ENCODE measurements at regions not wholly inside any gene's neighbourhood (a gene's known extent, or its start where the extent isn't known, plus 50 kb on each side); places are given as distances from the start of the nearest gene placed in this dataset.

DNA sequence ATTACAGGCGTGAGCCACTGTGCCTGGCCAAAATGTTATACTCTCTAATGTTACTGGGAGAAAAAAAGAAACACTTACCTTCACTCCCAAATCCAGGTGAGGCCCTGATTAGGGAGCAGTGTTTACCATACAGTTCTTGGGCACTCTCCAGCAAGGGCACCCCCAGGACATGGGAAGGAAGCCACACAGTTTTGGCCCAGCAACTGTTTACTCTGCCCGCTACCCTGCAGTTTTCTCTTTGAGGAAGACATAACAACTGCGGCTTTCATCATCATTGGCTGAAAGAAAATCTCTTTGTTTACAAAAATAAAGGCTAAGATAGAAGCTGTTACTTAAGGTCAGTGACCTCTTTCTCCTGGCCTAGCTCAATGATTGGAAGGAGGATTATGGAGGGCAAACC lies 145.5 kb upstream of the DUSP21 start:
- no peak overlapping the region for H3K4me3 ChIP-seq
- intact Hi-C loops (cut with DNase I), result no loop called here
- no peaks in the 10 kb centered on the region for H3K9me3 ChIP-seq
- ATAC-seq (peak in 2 of 4 donors; percentile 20 to 23), DNase-seq (no peak)
- H3K27me3 ChIP-seq, result no peaks in the 10 kb centered on the region
- no peak for TF ChIP-seq POLR2A (IDR thresholded peaks at IDR 0.05)
- TF ChIP-seq, protein P1, sequence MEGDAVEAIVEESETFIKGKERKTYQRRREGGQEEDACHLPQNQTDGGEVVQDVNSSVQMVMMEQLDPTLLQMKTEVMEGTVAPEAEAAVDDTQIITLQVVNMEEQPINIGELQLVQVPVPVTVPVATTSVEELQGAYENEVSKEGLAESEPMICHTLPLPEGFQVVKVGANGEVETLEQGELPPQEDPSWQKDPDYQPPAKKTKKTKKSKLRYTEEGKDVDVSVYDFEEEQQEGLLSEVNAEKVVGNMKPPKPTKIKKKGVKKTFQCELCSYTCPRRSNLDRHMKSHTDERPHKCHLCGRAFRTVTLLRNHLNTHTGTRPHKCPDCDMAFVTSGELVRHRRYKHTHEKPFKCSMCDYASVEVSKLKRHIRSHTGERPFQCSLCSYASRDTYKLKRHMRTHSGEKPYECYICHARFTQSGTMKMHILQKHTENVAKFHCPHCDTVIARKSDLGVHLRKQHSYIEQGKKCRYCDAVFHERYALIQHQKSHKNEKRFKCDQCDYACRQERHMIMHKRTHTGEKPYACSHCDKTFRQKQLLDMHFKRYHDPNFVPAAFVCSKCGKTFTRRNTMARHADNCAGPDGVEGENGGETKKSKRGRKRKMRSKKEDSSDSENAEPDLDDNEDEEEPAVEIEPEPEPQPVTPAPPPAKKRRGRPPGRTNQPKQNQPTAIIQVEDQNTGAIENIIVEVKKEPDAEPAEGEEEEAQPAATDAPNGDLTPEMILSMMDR (IDR thresholded peaks at IDR 0.05), result no peak
- no peaks in the 10 kb centered on the region for H3K36me3 ChIP-seq
- no peak overlapping the region for H3K27ac ChIP-seq
- H3K4me1 ChIP-seq, result no peaks in the 10 kb centered on the region
- WGBS (ENCODE audit: insufficient coverage, low coverage, low lambda C conversion rate, missing lambda C conversion rate), result 61% methylated on average over 2 of the region's 3 CpGs

GRCh38 chrX:44693255-44693654 lies 150.6 kb upstream of the DUSP21 start:
- DNase-seq (no peak), ATAC-seq (peak in 1 of 4 donors; percentile 18)
- intact Hi-C loops (cut with DNase I), result no loop called here
- TF ChIP-seq POLR2A (IDR thresholded peaks at IDR 0.05), result no peak
- TF ChIP-seq, protein P1 (IDR thresholded peaks at IDR 0.05), result no peak
- Histone ChIP-seq H3K27ac (no peak overlapping the region), H3K27me3 (no peaks in the 10 kb centered on the region), H3K9me3 (no peaks in the 10 kb centered on the region), H3K4me3 (no peak overlapping the region), H3K4me1 (no peaks in the 10 kb centered on the region), H3K36me3 (no peaks in the 10 kb centered on the region)
- 39% methylated on average over 3 of the region's 3 CpGs for WGBS (ENCODE audit: insufficient coverage, low coverage, low lambda C conversion rate, missing lambda C conversion rate)

GRCh38 chrX:44690129-44690528 lies 147.5 kb upstream of the FUNDC1 start:
- Histone ChIP-seq H3K27me3 (no peaks in the 10 kb centered on the region), H3K4me1 (no peaks in the 10 kb centered on the region), H3K4me3 (no peak overlapping the region), H3K9me3 (no peaks in the 10 kb centered on the region), H3K36me3 (no peaks in the 10 kb centered on the region), H3K27ac (no peak overlapping the region)
- DNase-seq (no peak), ATAC-seq (no peak)
- intact Hi-C loops (cut with DNase I), result no loop called here
- TF ChIP-seq POLR2A (IDR thresholded peaks at IDR 0.05), result no peak
- TF ChIP-seq, protein P1 (IDR thresholded peaks at IDR 0.05), result no peak
- 69% methylated on average over 2 of the region's 2 CpGs for WGBS (ENCODE audit: insufficient coverage, low coverage, low lambda C conversion rate, missing lambda C conversion rate)

DNA sequence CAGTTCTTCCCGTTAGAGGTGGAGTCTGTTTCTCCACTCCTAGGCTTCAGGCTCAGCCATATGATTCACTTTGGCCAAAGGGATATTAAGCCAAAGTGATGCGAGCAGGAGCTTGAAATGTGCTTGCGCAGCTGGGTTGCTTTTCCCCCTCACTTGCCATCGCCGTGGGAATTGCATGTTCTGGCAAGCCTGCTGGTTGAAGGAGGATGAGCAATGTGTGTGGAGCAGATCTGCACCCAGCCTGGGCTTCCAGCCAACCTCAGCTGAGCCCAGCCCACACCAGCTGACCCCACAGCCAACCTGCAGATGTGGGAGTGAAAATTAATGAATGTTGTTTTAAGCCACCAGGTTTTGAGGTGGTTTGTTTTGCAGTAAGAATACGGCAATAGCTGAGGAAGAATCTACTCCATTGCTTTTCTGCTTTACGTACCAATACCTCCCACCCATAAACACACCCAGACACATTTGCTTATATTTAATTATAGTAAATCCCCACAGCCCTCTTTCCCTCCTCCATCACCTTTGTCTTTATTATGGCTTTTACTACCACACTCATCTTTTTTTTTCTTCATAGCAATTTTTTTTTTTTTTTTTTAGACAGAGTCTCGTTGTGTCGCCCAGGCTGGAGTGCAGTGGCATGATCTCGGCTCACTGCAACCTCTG lies 132.8 kb upstream of the FUNDC1 start:
- intact Hi-C loops (cut with DNase I), result no loop called here
- Histone ChIP-seq H3K27me3 (no peaks in the 10 kb centered on the region), H3K4me3 (no peak overlapping the region), H3K9me3 (no peaks in the 10 kb centered on the region), H3K27ac (no peak overlapping the region), H3K4me1 (no peaks in the 10 kb centered on the region), H3K36me3 (no peaks in the 10 kb centered on the region)
- ATAC-seq (no peak), DNase-seq (no peak)
- TF ChIP-seq, protein P1 (IDR thresholded peaks at IDR 0.05), result no peak
- no peak for TF ChIP-seq POLR2A (IDR thresholded peaks at IDR 0.05)
- WGBS (ENCODE audit: insufficient coverage, low coverage, low lambda C conversion rate, missing lambda C conversion rate), result 54% methylated on average over 10 of the region's 10 CpGs
